Upper lobe of left lung (tissue), 4 donors: ENCODE measurements at regions not wholly inside any gene's neighbourhood (a gene's known extent, or its start where the extent isn't known, plus 50 kb on each side); places are given as distances from the start of the nearest gene placed in this dataset.

ENCODE experiments used
- POLR2A ChIP-seq, 4 donors: fragments of 450-650 bp; IDR thresholded peaks; one replicate each; pipeline ENCODE4 v1.5.1; 2016 to 2017; ENCODE audit warnings: antibody characterized with exemption in 4 of 4, mild to moderate bottlenecking in 2 of 4
- POLR2AphosphoS5 ChIP-seq, 2 donors: sonication (generic); formaldehyde crosslinking; IDR thresholded peaks; one replicate each; pipeline ENCODE4 v1.5.1; 2017; ENCODE audit warnings: antibody characterized with exemption in 2 of 2
- TF ChIP-seq, protein P1 (sequence below), 6 experiments: fragments of 450-650 bp in 4 of 6; fragments of 200-600 bp in 2 of 6; sonication (generic) in 2 of 6; IDR thresholded peaks; one replicate each; pipeline ENCODE4 v1.5.1; 2016 to 2019; ENCODE audit warnings: antibody characterized with exemption in 6 of 6

GRCh38 chr6:140833408-140833807 is 1299.3 kb upstream of the GJE1 start:
- TF ChIP-seq, protein P1, sequence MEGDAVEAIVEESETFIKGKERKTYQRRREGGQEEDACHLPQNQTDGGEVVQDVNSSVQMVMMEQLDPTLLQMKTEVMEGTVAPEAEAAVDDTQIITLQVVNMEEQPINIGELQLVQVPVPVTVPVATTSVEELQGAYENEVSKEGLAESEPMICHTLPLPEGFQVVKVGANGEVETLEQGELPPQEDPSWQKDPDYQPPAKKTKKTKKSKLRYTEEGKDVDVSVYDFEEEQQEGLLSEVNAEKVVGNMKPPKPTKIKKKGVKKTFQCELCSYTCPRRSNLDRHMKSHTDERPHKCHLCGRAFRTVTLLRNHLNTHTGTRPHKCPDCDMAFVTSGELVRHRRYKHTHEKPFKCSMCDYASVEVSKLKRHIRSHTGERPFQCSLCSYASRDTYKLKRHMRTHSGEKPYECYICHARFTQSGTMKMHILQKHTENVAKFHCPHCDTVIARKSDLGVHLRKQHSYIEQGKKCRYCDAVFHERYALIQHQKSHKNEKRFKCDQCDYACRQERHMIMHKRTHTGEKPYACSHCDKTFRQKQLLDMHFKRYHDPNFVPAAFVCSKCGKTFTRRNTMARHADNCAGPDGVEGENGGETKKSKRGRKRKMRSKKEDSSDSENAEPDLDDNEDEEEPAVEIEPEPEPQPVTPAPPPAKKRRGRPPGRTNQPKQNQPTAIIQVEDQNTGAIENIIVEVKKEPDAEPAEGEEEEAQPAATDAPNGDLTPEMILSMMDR (IDR thresholded peaks at IDR 0.05): no peak
- TF ChIP-seq POLR2A (IDR thresholded peaks at IDR 0.05) (no peak), POLR2AphosphoS5 (IDR thresholded peaks at IDR 0.05) (no peak)
